AG04449 (cell line): ENCODE measurements at regions not wholly inside any gene's neighbourhood (a gene's known extent, or its start where the extent isn't known, plus 50 kb on each side); places are given as distances from the start of the nearest gene placed in this dataset.

ENCODE experiments used
- CTCF ChIA-PET: fragments of 350-600 bp; formaldehyde crosslinking; extraction: SDS; loops from one replicate; lab custom pipeline; 2021; ENCODE audit warnings: antibody characterized with exemption; lab: Yijun Ruan, JAX
- POLR2A ChIA-PET: fragments of 400-600, 350-600 bp; formaldehyde crosslinking; extraction: SDS; loops from one replicate; lab custom pipeline; 2020; ENCODE audit warnings: antibody characterized with exemption, inconsistent platforms; lab: Yijun Ruan, JAX
- DNase-seq: peaks from one replicate; pipeline ENCODE4 v3.0.0-alpha.2; 2010; ENCODE audit warnings: low read depth, low spot score
- H3K4me3 ChIP-seq: 2 replicates; pipeline ENCODE4 v1.5.1; 2011; ENCODE audit warnings: low read depth, mild to moderate bottlenecking, control low read depth, low read length
- CTCF ChIP-seq: IDR thresholded peaks from one replicate; pipeline ENCODE4 v1.5.1; 2011; ENCODE audit warnings: mild to moderate bottlenecking, moderate library complexity, low read length, control low read depth, inconsistent platforms; ENCODE audit not compliant: insufficient read depth; ENCODE audit errors: missing control alignments

GRCh38 chr10:35722226-35722625 lies 80.1 kb upstream of the FZD8 start:
- no peak for TF ChIP-seq CTCF
- CTCF ChIA-PET = no interaction called here
- H3K4me3 ChIP-seq = no peak overlapping the region
- POLR2A ChIA-PET = no interaction called here
- DNase-seq = no peak

- ChIA-PET CTCF (no interaction called here), POLR2A (no interaction called here)
- DNase-seq = no peak
- no peak for TF ChIP-seq CTCF
- no peak overlapping the region for H3K4me3 ChIP-seq
Observed at GRCh38 chr10:35720366-35720765, 78.3 kb upstream of the FZD8 start.

- DNase-seq = no peak
- H3K4me3 ChIP-seq = no peak overlapping the region
- CTCF ChIA-PET = no interaction called here
- POLR2A ChIA-PET = no interaction called here
- TF ChIP-seq CTCF = no peak
Observed at GRCh38 chr10:35716776-35717175, 74.7 kb upstream of the FZD8 start.

GRCh38 chr10:35712486-35712885 lies 70.4 kb upstream of the FZD8 start:
- no peak overlapping the region for H3K4me3 ChIP-seq
- CTCF ChIA-PET = no interaction called here
- no peak for TF ChIP-seq CTCF
- no peak for DNase-seq
- POLR2A ChIA-PET = no interaction called here

GRCh38 chr10:35711615-35712411 lies 69.7 kb upstream of the FZD8 start:
- CTCF ChIA-PET = no interaction called here
- H3K4me3 ChIP-seq = no peak overlapping the region
- DNase-seq = no peak
- no peak for TF ChIP-seq CTCF
- POLR2A ChIA-PET = no interaction called here

- POLR2A ChIA-PET = interaction anchor here (0.5 kb wide), 1 partner anchor 513 kb away, joined by 4 read pairs; no protein-coding TSS in a partner anchor
- no peak for DNase-seq
- no peak for TF ChIP-seq CTCF
- H3K4me3 ChIP-seq = no peak overlapping the region
- CTCF ChIA-PET = interaction anchor here (0.6 kb wide), 1 partner anchor 42 kb away, joined by 3 read pairs; no protein-coding TSS in a partner anchor
Observed at GRCh38 chr10:35707642-35708425, 65.7 kb upstream of the FZD8 start.
